ENCODE measurements at regions not wholly inside any gene's neighbourhood (a gene's known extent, or its start where the extent isn't known, plus 50 kb on each side); places are given as distances from the start of the nearest gene placed in this dataset.

- no peak for ATAC-seq (ENCODE audit: low read depth)
- dilution Hi-C loops (cut with HindIII; ENCODE audit: low sequenced_read_pairs, unreplicated experiment): no loop called here
- BruUV-seq (replicated peaks): no TSS peak
These were observed 82.1 kb upstream of the BMP4 start for GRCh38 chr14:54038724-54039123.

More at GRCh38 chr14:54038724-54039123, 82.1 kb upstream of the BMP4 start:
- H3K4me2 ChIP-seq (ENCODE audit: low read depth, low read length): no peak overlapping the region
- DNase-seq: no peak
- no peak overlapping the region for H2BK120ac ChIP-seq (ENCODE audit: low read depth, low read length)
- no peak overlapping the region for H3K18ac ChIP-seq (ENCODE audit: low read depth, low read length)
- H3K27ac ChIP-seq (ENCODE audit: insufficient read depth, low read length): no peak overlapping the region
- no peak overlapping the region for H2BK5ac ChIP-seq (ENCODE audit: low read depth, low read length, poor library complexity, severe bottlenecking)
- H3K9me3 ChIP-seq (ENCODE audit: control insufficient read depth, insufficient read depth, low read length): peaks cover 3% of the 10 kb centered on the region; the same call in 1 of the 2 replicates
- H3K9ac ChIP-seq (ENCODE audit: low read depth, low read length): no peak overlapping the region
- no peak overlapping the region for H3K23ac ChIP-seq (ENCODE audit: low read depth, low read length)
- H3K27me3 ChIP-seq (ENCODE audit: control insufficient read depth, insufficient read depth, low read length): no peaks in the 10 kb centered on the region; the same call in 1 of the 2 replicates
- in situ Hi-C loops (cut with MboI; ENCODE audit: low sequenced_read_pairs): no loop called here
- H3K4ac ChIP-seq (ENCODE audit: low read depth, low read length): no peak overlapping the region
- no peaks in the 10 kb centered on the region for H3K36me3 ChIP-seq (ENCODE audit: control insufficient read depth, insufficient read depth, low read length)
- no peak overlapping the region for H2BK20ac ChIP-seq (ENCODE audit: low read depth, low read length)
- TF ChIP-seq RCOR1 (IDR thresholded peaks at IDR 0.05; ENCODE audit: insufficient replicate concordance, low read length) (no peak), MAZ (IDR thresholded peaks at IDR 0.05; ENCODE audit: borderline replicate concordance, low read depth, low read length) (no peak), BHLHE40 (IDR thresholded peaks at IDR 0.05; ENCODE audit: low read depth, low read length) (no peak), CHD1 (IDR thresholded peaks at IDR 0.05; ENCODE audit: low read depth, low read length) (no peak), POLR2A (IDR thresholded peaks at IDR 0.05; ENCODE audit: low read depth, low read length) (no peak), RAD21 (IDR thresholded peaks at IDR 0.05; ENCODE audit: low read length) (no peak)
- no peak overlapping the region for H4K5ac ChIP-seq (ENCODE audit: low read depth, low read length)
- H3K9me1 ChIP-seq (ENCODE audit: insufficient read depth, low read length): no peaks in the 10 kb centered on the region
- intact Hi-C loops (cut with micrococcal nuclease): no loop called here
- ChIA-PET CTCF (no interaction called here), POLR2A (ENCODE audit: unreplicated experiment) (no interaction called here)
- no peaks in the 10 kb centered on the region for H3K79me1 ChIP-seq (ENCODE audit: low read depth in 1 of 2, low read length in 2 of 2)
- H2AK9ac ChIP-seq (replicated peaks; ENCODE audit: low read depth, low read length, poor library complexity): no peak overlapping the region
- WGBS, 2 experiments (ENCODE audit: extremely low coverage in 2 of 2, insufficient read length in 1 of 2): no CpG with 5 or more reads among the region's 1 CpG
- no peak overlapping the region for H3K14ac ChIP-seq (replicated peaks; ENCODE audit: low read depth, low read length)
- H2BK15ac ChIP-seq (ENCODE audit: low read depth, low read length): no peak overlapping the region
- no peak overlapping the region for H3K56ac ChIP-seq (ENCODE audit: extremely low read depth, insufficient read depth, low read length)
- H2AK5ac ChIP-seq (ENCODE audit: low read depth, low read length): no peak overlapping the region
- no peak overlapping the region for H2AFZ ChIP-seq (replicated peaks; ENCODE audit: low read length, poor library complexity)
- H4K8ac ChIP-seq (ENCODE audit: low read depth in 2 of 2, low read length in 2 of 2): no peak overlapping the region
- 0 out of 2 replicates have a peak, but pooled peaks cover 3% of the 10 kb centered on the region for H3K4me1 ChIP-seq (ENCODE audit: control insufficient read depth, insufficient read depth, low read length)
- H3K4me3 ChIP-seq (ENCODE audit: insufficient read depth, low read depth, low read length): no peak overlapping the region
- H4K91ac ChIP-seq (ENCODE audit: insufficient read depth, low read depth, low read length): no peak overlapping the region
- no peaks in the 10 kb centered on the region for H4K20me1 ChIP-seq (ENCODE audit: insufficient read depth, low read length)
